Caco-2 (cell line): ENCODE measurements at regions not wholly inside any gene's neighbourhood (a gene's known extent, or its start where the extent isn't known, plus 50 kb on each side); places are given as distances from the start of the nearest gene placed in this dataset.

Source experiments
- BruUV-seq: library from RNA; stranded (reverse); fragments of 400-500 nt; replicated peaks from 2 replicates; lab custom pipeline; 2021; lab: Mats Ljungman, UMichigan
- CTCF ChIA-PET: fragments of 300-600 bp; sonication (Branson Sonifier 250); formaldehyde crosslinking; loops from one replicate; lab custom pipeline; 2022; ENCODE audit warnings: antibody characterized with exemption; lab: Charles Lee
- POLR2A ChIA-PET: fragments of 300-600 bp; sonication (Branson Sonifier 250); formaldehyde crosslinking; loops from one replicate; lab custom pipeline; 2022; ENCODE audit warnings: antibody characterized with exemption; lab: Charles Lee
- DNase-seq, 2 experiments: peaks; one replicate each; pipeline versions ENCODE4 v3.0.0 to v3.0.0-alpha.2; 2020 to 2022
- H3K27me3 ChIP-seq: replicated peaks from 2 replicates; pipeline ENCODE4 v1.6.0; 2011; ENCODE audit warnings: low read length; ENCODE audit not compliant: control insufficient read depth, insufficient read depth
- H3K36me3 ChIP-seq: 2 replicates; pipeline ENCODE4 v1.5.1; 2011; ENCODE audit warnings: low read length; ENCODE audit not compliant: control insufficient read depth, insufficient read depth
- H3K4me1 ChIP-seq: fragments of 250-450 bp; sonication (Bioruptor Pico); 2 replicates; pipeline ENCODE4 v1.5.1; 2020; ENCODE audit warnings: mild to moderate bottlenecking
- H3K4me3 ChIP-seq: 2 replicates; pipeline ENCODE4 v1.5.1; 2011; ENCODE audit warnings: low read depth, mild to moderate bottlenecking, control low read depth, low read length
- H3K9me3 ChIP-seq: fragments of 250-450 bp; sonication (Bioruptor Pico); 2 replicates; pipeline ENCODE4 v1.5.1; 2020; ENCODE audit warnings: mild to moderate bottlenecking, moderate library complexity
- H3K27ac Mint-ChIP-seq: one replicate; pipeline ENCODE4 v1.8.0; 2022; ENCODE audit warnings: mixed read lengths; ENCODE audit not compliant: unreplicated experiment
- H3K27me3 Mint-ChIP-seq: one replicate; pipeline ENCODE4 v1.8.0; 2022; ENCODE audit warnings: mixed read lengths; ENCODE audit not compliant: insufficient read depth, unreplicated experiment
- H3K36me3 Mint-ChIP-seq: one replicate; pipeline ENCODE4 v1.8.0; 2022; ENCODE audit warnings: mild to moderate bottlenecking, mixed read lengths; ENCODE audit not compliant: insufficient read depth, unreplicated experiment
- H3K4me1 Mint-ChIP-seq: one replicate; pipeline ENCODE4 v1.8.0; 2022; ENCODE audit warnings: low read depth, mixed read lengths; ENCODE audit not compliant: unreplicated experiment
- H3K4me3 Mint-ChIP-seq: one replicate; pipeline ENCODE4 v1.8.0; 2022; ENCODE audit warnings: mild to moderate bottlenecking, moderate library complexity, mixed read lengths; ENCODE audit not compliant: unreplicated experiment
- H3K9me3 Mint-ChIP-seq: one replicate; pipeline ENCODE4 v1.8.0; 2022; ENCODE audit warnings: mixed read lengths; ENCODE audit not compliant: unreplicated experiment
- intact Hi-C: fragments of 100-400 bp; cut with micrococcal nuclease; formaldehyde crosslinking; loops from one replicate; pipeline ENCODE4 v1.10.0; 2022; ENCODE audit not compliant: unreplicated experiment
- TF ChIP-seq, protein P1 (sequence below), 2 experiments: fragments of 200-600 bp in 1 of 2; IDR thresholded peaks; 1 replicate in 1 of 2; 2 replicates in 1 of 2; pipeline versions ENCODE4 v1.5.1 to v1.8.0; 2011 to 2022; ENCODE audit warnings: antibody characterized with exemption in 1 of 2, control low read depth in 1 of 2, inconsistent platforms in 1 of 2, low read depth in 1 of 2, low read length in 1 of 2, mild to moderate bottlenecking in 1 of 2, moderate library complexity in 1 of 2; ENCODE audit not compliant: insufficient read depth in 1 of 2, severe bottlenecking in 1 of 2, unreplicated experiment in 1 of 2

DNA sequence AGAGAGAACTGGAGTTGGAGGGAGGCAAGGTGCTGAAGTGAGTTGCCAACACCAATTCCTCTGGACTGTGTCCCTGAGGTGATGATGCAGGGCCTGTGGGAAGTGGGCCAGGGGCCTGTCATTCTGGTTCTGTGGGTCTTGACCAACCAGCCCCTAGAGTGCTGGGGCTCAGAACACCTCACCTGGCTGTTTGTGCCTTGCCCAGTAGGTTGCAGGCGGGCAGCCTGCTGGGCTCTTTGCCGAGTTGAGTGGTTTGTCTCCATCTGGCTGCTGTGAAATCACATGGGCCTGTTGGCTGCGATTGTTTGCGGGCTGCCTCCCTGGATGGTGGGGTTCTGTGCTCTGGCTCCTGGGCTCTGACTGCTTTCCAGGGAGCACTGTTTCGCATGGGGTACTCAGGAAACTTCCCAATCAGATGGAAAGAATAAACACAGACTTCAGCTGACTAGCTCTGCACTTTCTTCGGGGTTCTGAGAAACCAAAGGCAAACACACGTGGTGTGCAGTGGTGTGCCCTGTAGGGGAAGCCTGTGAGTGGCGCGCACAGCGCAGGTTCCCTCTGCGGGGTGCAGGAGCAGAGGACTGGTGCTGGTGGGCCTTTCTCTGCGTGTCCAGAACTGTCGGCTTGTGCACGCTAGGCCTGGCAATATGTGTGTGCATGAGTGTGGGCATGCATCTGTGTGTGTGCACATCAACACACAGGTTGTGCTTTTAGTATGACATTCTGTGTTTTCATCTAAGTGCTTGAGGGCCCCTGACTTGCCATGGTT lies 95.1 kb downstream of the RHOU start:
- Mint-ChIP-seq H3K9me3 (no peaks in the 10 kb centered on the region), H3K4me1 (peaks cover 7% of the 10 kb centered on the region), H3K36me3 (no peaks in the 10 kb centered on the region), H3K4me3 (no peak overlapping the region), H3K27me3 (no peaks in the 10 kb centered on the region), H3K27ac (no peak overlapping the region)
- intact Hi-C loops = no loop called here
- BruUV-seq = no TSS peak
- POLR2A ChIA-PET = no interaction called here
- Histone ChIP-seq H3K27me3 (no peaks in the 10 kb centered on the region), H3K9me3 (no peaks in the 10 kb centered on the region), H3K4me1 (peaks cover 30% of the 10 kb centered on the region), H3K36me3 (no peaks in the 10 kb centered on the region), H3K4me3 (no peak overlapping the region)
- no peak for DNase-seq
- CTCF ChIA-PET = no interaction called here
- TF ChIP-seq, protein P1, sequence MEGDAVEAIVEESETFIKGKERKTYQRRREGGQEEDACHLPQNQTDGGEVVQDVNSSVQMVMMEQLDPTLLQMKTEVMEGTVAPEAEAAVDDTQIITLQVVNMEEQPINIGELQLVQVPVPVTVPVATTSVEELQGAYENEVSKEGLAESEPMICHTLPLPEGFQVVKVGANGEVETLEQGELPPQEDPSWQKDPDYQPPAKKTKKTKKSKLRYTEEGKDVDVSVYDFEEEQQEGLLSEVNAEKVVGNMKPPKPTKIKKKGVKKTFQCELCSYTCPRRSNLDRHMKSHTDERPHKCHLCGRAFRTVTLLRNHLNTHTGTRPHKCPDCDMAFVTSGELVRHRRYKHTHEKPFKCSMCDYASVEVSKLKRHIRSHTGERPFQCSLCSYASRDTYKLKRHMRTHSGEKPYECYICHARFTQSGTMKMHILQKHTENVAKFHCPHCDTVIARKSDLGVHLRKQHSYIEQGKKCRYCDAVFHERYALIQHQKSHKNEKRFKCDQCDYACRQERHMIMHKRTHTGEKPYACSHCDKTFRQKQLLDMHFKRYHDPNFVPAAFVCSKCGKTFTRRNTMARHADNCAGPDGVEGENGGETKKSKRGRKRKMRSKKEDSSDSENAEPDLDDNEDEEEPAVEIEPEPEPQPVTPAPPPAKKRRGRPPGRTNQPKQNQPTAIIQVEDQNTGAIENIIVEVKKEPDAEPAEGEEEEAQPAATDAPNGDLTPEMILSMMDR (IDR thresholded peaks at IDR 0.05; ENCODE audit: insufficient read depth in 1 of 2, low read depth in 1 of 2, low read length in 1 of 2, severe bottlenecking in 1 of 2, unreplicated experiment in 1 of 2) = no peak

DNA sequence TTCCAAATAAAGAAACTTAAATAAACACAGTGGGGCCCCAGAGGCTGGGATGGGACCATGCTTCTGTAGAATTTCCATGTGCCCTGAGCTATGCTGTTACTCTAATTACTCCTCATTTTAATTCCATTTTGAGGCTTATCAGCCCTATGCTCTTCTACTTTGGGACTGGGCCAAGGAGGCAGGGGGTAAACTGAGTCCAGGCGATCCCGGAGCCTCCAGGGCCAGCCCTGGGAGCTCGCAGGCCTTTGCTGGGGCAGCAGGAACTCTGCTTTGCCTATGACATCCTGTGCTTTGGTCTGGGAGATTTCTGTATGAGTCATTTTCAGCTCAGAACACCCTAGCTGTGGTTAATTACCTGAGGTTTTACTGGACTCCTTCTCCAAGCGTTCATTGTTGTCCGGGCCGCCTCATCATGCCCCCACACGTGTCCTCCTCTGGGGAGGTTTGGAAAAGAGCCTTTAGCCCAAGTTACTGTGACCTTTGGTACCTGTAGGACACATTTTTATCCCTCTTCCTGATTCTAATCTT lies 95.7 kb downstream of the RHOU start:
- Mint-ChIP-seq H3K27me3 (no peaks in the 10 kb centered on the region), H3K27ac (no peak overlapping the region), H3K36me3 (no peaks in the 10 kb centered on the region), H3K9me3 (no peaks in the 10 kb centered on the region), H3K4me3 (no peak overlapping the region), H3K4me1 (peaks cover 13% of the 10 kb centered on the region)
- POLR2A ChIA-PET = no interaction called here
- Histone ChIP-seq H3K4me3 (no peak overlapping the region), H3K9me3 (no peaks in the 10 kb centered on the region), H3K36me3 (no peaks in the 10 kb centered on the region), H3K4me1 (peaks cover 34% of the 10 kb centered on the region), H3K27me3 (no peaks in the 10 kb centered on the region)
- intact Hi-C loops = no loop called here
- TF ChIP-seq, protein P1 (IDR thresholded peaks at IDR 0.05; ENCODE audit: insufficient read depth in 1 of 2, low read depth in 1 of 2, low read length in 1 of 2, severe bottlenecking in 1 of 2, unreplicated experiment in 1 of 2) = no peak
- BruUV-seq = no TSS peak
- CTCF ChIA-PET = no interaction called here
- no peak for DNase-seq

DNA sequence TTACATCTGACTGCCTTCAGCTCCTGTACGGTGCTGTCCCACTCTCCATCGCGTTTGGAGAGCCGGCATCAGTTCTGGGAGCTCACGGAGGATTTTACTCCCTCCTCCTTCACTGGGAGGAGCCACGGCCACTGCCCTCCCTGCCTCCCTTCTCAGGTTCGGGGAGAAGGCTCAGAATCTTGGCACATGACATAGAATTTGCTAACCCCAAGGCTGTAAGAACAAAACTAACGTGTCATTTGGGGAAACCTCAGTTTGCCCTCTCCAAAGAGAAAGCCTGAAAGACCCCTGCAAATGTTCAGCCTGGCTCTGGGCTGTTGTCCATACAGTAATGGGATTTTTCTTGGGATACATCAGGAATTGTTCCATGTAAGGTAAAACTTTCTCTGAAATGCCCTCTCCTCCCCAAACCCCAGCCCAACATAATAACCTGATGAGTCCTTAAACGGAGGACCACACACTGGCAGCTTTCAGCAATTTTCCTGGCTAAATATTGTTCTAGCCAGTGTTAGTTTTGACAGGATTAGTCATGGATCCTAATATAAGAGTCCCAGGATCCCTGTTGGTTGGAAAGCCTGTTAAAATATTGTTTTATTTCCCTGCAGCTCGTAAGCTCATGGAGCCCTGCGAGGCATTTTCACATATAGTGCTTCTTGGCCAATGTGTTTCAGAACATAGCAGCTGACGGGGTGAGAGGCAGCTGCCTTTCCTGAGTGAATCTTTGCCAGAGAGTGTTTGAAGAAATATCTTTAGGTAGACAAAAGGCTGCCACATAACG lies 98.8 kb downstream of the RHOU start:
- no peak overlapping the region for H3K27ac Mint-ChIP-seq
- H3K36me3 Mint-ChIP-seq = peaks cover 3% of the 10 kb centered on the region
- BruUV-seq = no TSS peak
- POLR2A ChIA-PET = no interaction called here
- no peak overlapping the region for H3K4me3 Mint-ChIP-seq
- H3K9me3 Mint-ChIP-seq = no peaks in the 10 kb centered on the region
- Histone ChIP-seq H3K4me3 (no peak overlapping the region), H3K27me3 (no peaks in the 10 kb centered on the region), H3K4me1 (peaks cover 53% of the 10 kb centered on the region), H3K36me3 (no peaks in the 10 kb centered on the region), H3K9me3 (no peaks in the 10 kb centered on the region)
- intact Hi-C loops = no loop called here
- CTCF ChIA-PET = no interaction called here
- peaks cover 37% of the 10 kb centered on the region for H3K4me1 Mint-ChIP-seq
- no peaks in the 10 kb centered on the region for H3K27me3 Mint-ChIP-seq
- no peak for DNase-seq
- TF ChIP-seq, protein P1 (IDR thresholded peaks at IDR 0.05; ENCODE audit: insufficient read depth in 1 of 2, low read depth in 1 of 2, low read length in 1 of 2, severe bottlenecking in 1 of 2, unreplicated experiment in 1 of 2) = no peak
